HuH-7.5 (cell line): ENCODE measurements at regions not wholly inside any gene's neighbourhood (a gene's known extent, or its start where the extent isn't known, plus 50 kb on each side); places are given as distances from the start of the nearest gene placed in this dataset.
A peak's percentile ranks its signal among the peaks of the same experiment; 100 is the strongest.

Source experiments
- DNase-seq: peaks from one replicate; pipeline ENCODE4 v3.0.0; 2011; ENCODE audit warnings: low spot score

GRCh38 chr1:80894921-80895320 lies 905.8 kb upstream of the ADGRL2 start:
- DNase-seq: no peak

GRCh38 chr1:80893115-80893514 lies 907.6 kb upstream of the ADGRL2 start:
- no peak for DNase-seq

GRCh38 chr1:80892539-80892938 lies 908.2 kb upstream of the ADGRL2 start:
- DNase-seq: no peak

GRCh38 chr1:80891871-80892270 lies 908.9 kb upstream of the ADGRL2 start:
- no peak for DNase-seq

- DNase-seq: peak; percentile 23
Observed at GRCh38 chr1:80882553-80882952, 918.2 kb upstream of the ADGRL2 start.

- DNase-seq: no peak
Observed at GRCh38 chr1:80878343-80878742, 922.4 kb upstream of the ADGRL2 start.

GRCh38 chr1:80876035-80876434 lies 924.7 kb upstream of the ADGRL2 start:
- DNase-seq: no peak

GRCh38 chr1:80869299-80869698 lies 931.4 kb upstream of the ADGRL2 start:
- no peak for DNase-seq

GRCh38 chr1:80847904-80848303 lies 952.8 kb upstream of the ADGRL2 start:
- no peak for DNase-seq

GRCh38 chr1:80846966-80847365 lies 953.8 kb upstream of the ADGRL2 start:
- no peak for DNase-seq

GRCh38 chr1:80842796-80843195 lies 957.9 kb upstream of the ADGRL2 start:
- no peak for DNase-seq

GRCh38 chr1:80841261-80841660 lies 959.5 kb upstream of the ADGRL2 start:
- no peak for DNase-seq

GRCh38 chr1:80837066-80837465 lies 963.7 kb upstream of the ADGRL2 start:
- no peak for DNase-seq

GRCh38 chr1:80836505-80836904 lies 964.2 kb upstream of the ADGRL2 start:
- no peak for DNase-seq

- no peak for DNase-seq
Observed at GRCh38 chr1:80827666-80828065, 973.1 kb upstream of the ADGRL2 start.

- no peak for DNase-seq
Observed at GRCh38 chr1:80825067-80825466, 975.7 kb upstream of the ADGRL2 start.

- DNase-seq: no peak
Observed at GRCh38 chr1:80818211-80818610, 982.5 kb upstream of the ADGRL2 start.

- DNase-seq: no peak
Observed at GRCh38 chr1:80807981-80808380, 992.8 kb upstream of the ADGRL2 start.

GRCh38 chr1:80806431-80806830 lies 994.3 kb upstream of the ADGRL2 start:
- no peak for DNase-seq

GRCh38 chr1:80801695-80802094 lies 999.0 kb upstream of the ADGRL2 start:
- DNase-seq: no peak

- no peak for DNase-seq
Observed at GRCh38 chr1:80799457-80799856, 1001.3 kb upstream of the ADGRL2 start.

GRCh38 chr1:80779275-80779674 lies 1021.5 kb upstream of the ADGRL2 start:
- no peak for DNase-seq

- no peak for DNase-seq
Observed at GRCh38 chr1:80778094-80778840, 1022.5 kb upstream of the ADGRL2 start.

- no peak for DNase-seq
Observed at GRCh38 chr1:80776266-80776665, 1024.5 kb upstream of the ADGRL2 start.
